GM18502 (cell line): ENCODE measurements at regions not wholly inside any gene's neighbourhood (a gene's known extent, or its start where the extent isn't known, plus 50 kb on each side); places are given as distances from the start of the nearest gene placed in this dataset.

ENCODE experiments used
- ATAC-seq: cut with Tn5 transposase; IDR thresholded peaks from one replicate; pipeline ENCODE4 v1.9.1; 2021; ENCODE audit warnings: mild to moderate bottlenecking; ENCODE audit not compliant: unreplicated experiment, poor library complexity

DNA sequence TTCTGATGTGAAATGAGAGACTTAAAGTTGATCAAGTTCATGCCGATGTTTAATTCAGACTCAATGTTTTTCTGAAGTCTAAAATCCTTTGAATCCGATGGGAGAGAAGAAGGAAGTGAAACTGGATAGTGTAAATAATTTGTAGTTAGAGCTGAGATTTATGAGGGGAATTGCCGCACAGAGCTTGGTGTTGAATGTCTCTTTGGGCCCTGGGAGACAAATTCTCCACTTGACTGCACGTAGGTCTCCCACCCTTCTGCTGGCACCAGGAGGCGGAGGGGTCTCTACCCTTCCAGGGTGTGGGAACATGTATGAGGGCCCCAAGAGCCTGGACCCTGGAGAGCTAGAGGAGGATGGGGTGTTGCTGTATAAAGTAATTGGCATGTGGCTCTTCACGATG lies 140.8 kb upstream of the SERP2 start:
- no peak for ATAC-seq

GRCh38 chr13:44234566-44234965 lies 139.1 kb upstream of the SERP2 start:
- ATAC-seq, result no peak

- no peak for ATAC-seq
Observed at GRCh38 chr13:44236370-44236769, 137.3 kb upstream of the SERP2 start.

DNA sequence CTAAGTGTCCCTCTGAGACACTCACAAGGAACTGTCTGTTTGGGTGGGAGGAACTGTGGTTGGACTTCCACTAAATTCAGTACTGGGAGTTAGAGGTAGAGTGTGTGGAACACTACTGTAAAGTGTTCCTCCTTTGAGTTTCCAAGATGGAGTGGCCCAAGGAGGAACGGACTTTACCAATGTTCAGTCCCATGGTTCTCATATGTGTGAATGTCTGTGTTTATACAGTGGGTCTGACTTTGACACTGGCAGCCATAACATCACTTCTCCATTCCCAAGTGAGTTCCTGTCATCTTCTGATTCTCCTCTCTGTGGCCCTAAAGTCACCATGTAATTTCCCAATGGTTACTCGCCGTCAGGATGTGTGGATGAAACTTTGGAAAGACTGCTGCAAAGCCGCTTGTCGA lies 136.8 kb upstream of the SERP2 start:
- ATAC-seq, result no peak

DNA sequence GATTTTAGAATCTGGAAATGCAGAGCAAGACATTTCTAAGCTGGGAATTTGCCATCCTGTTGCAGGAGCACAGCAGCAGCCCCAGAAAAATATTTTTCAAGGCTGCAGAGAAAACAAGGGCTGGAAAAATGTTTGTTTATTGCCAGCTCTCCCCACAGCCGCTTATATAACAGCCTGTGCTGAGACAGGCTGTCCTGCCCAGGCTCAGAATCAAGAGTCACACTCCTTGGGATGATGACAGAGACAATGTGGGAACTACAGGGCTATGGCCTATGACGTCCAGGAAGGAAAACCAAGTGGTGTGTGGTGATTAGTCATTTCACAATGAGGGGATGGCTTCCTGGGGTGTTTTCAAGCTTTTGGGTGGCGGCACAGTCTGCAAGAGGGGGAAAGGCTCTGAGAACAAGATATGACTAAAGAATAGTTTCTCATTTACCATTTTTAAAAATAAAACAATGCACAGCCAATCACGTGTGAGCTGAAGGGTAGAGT lies 136.3 kb upstream of the SERP2 start:
- ATAC-seq, result peak; percentile 74

- no peak for ATAC-seq
Observed at GRCh38 chr13:44237881-44238421, 135.7 kb upstream of the SERP2 start.

DNA sequence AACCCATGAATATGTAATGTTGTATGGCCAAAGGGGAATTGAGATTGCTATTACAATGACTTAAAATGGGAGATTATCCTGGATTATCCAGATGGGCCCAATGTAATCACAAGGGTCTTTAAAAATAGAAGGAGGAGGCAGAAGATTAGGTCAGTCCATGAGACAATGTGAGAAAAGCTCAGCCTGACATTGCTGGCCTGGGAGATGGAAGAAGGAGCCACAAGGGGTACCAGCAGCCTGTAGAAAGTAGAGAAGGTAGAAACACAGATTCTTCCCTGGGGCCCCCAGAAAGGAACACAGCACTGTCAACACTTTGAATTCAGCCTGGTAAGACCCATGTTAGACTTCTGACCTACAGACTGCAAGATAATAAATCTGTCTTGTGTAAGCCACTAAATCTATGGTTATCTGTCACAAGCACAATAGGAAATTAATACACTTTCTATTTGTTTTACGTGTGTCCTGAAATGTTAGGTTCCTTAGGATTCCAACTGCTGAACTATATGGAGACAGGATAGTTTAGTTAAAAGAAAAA lies 132.9 kb upstream of the SERP2 start:
- no peak for ATAC-seq

DNA sequence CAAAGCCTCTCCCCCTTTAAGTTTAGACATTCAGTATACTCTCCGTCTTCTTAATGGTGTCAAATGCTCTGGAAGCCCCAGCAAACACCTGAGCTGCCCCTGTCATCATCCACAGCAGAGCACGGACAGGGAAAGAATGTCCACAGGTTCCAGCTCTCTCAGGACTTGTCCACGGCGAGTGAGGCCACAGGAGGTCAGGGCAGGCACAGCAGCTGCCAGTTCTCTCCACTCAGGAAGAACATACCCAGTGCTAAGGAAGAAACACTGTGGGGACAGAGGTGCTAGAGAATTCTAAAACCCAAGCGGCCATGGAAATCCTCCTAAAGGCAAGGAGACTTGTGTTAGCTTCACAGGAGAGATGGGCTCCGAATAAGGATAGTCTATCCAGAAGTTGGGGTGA lies 132.0 kb upstream of the SERP2 start:
- ATAC-seq, result no peak

GRCh38 chr13:44242766-44243165 lies 130.9 kb upstream of the SERP2 start:
- ATAC-seq, result no peak

DNA sequence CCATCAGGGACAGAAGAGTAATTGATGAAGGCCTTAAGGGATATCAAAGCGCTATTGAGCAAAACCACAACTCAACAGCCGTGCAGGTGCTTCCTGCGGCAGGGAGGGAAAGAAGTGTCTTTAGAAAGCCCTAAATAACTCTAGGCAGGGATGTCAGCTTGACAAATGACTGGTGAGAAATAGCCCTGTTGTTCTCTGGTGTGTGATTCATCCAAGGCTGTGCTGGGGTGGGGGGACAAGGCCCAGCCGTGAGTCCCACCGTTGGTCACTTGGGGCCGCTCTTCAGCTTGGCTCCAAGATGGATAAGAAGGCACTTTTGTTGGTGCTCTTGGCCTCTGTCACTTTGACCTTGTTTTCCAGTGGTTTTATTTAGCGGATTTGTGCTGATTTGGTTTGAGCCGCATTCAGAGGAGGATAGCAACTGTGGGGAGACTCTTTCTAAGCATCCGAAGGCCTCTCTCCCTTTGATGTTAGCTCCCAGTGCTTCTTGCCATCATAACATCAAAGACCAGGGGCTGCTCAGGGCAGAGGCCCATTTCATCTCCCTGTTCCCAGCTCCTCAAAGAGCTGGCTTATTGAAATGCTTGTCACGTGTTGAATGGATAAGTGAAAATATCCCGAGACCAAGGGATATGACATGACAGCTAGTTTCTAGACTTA lies 130.3 kb upstream of the SERP2 start:
- ATAC-seq, result no peak

DNA sequence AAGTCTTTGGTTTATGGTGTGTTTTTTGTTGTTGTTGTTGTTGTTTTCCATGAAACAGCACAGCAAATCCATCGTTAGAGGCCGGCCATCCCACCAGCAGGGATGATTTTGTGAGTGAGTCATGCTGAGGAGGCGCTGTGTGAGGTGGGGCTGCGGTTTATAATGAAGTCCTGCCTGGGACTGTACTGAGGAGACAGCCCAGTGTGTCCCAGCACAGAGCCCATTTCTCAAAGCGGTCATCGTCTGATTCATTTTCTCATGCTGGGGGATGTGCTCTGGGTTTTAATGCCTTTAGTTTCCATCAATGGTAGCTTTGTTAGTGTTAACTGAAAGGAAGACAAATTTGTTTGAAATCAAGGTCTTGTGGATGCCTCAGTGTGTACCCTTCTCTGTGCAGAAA lies 129.3 kb upstream of the SERP2 start:
- ATAC-seq, result no peak

- ATAC-seq, result no peak
Observed at GRCh38 chr13:44249431-44249836, 124.2 kb upstream of the SERP2 start.

DNA sequence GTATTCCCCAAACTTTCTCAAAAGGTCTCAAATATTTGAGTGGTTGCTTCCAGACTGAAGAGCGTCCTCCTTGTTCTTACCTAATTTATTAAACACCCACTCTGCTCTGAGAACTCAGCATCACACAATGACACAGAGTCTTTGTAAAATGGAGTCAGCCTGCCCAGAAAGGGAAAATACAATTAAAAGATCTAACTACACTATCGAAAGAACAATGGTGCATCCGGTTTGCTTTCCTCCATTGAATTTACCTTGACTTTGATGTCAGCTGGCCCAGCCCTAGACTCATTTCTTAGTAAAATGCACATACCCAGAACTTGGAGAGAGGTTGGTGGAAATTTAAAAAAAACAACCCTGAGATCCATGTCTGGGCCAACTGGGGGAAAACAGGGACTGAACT lies 120.7 kb upstream of the SERP2 start:
- no peak for ATAC-seq

DNA sequence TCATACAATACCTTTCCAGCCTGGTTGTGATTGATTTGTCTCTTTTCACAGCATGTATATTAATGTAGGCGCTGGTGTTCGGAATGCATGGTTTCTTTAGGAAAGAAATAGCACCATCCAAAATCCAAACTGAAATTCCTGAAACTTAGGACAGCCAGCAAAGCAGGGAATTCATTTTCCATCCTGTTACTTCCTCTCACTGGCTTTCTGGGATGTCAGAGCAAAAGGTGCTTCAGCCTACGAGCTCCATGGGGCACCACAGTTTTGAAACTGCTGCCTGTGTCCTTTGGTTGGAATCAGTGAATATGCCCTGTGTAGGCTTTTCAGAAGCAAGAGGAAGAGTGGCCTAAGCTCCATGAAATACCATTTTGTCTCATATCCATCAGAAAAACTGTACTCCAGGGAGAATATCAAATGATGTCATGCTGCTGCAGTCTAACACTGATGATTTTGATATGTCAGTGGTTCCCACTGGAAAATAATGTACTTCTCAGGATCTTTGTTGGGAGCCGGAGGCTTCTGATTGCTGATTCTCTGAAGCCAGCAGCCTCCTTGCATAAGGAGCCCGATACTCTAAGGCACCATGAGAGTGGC lies 117.8 kb upstream of the SERP2 start:
- ATAC-seq, result no peak

- no peak for ATAC-seq
Observed at GRCh38 chr13:44257796-44258195, 115.8 kb upstream of the SERP2 start.

DNA sequence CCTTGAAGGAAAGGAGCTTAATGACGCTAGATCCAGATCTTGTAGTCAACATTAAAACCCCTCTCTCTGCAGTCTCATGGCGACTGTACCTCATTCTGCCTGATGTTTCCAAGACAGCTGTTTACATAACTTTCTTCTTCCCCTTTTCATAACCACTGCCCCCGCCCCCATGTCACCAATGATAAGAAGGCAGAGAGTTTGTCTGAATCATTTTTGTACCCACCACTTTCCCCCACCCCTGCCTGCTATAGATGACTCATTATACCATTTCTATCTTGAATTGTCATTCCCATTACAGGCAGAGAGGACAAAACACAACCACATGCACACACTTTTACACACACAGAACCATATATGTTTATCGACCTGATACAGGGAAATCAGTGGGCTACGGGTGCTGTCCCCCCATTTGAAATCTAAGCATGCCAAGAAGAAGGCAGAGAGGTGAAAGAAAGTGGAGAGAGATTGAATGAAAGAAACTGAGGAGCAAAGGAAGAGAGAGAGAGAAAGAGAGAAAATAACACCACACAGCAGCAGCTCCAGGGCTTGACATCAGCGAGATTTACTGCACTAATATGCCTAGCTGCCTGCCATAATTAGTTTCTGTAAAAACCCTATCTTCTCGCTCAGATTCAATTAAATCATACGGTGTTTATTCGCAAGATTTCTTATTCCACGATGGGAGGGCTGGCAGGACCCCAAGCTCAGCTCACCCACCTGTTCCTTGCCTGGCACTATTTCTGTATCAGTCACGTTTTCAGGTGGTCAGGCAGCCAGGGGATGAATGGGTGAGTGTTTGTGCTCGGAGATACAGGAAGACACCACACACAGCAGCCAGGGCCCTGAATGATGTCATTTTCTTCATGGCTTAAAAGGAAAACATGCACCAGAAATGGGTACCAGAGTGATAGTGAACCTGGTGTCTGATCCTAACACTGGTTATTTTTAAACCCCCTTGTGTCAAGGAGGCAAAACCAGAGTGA lies 114.3 kb upstream of the SERP2 start:
- ATAC-seq, result peak; percentile 88

- no peak for ATAC-seq
Observed at GRCh38 chr13:44260336-44260735, 113.3 kb upstream of the SERP2 start.

DNA sequence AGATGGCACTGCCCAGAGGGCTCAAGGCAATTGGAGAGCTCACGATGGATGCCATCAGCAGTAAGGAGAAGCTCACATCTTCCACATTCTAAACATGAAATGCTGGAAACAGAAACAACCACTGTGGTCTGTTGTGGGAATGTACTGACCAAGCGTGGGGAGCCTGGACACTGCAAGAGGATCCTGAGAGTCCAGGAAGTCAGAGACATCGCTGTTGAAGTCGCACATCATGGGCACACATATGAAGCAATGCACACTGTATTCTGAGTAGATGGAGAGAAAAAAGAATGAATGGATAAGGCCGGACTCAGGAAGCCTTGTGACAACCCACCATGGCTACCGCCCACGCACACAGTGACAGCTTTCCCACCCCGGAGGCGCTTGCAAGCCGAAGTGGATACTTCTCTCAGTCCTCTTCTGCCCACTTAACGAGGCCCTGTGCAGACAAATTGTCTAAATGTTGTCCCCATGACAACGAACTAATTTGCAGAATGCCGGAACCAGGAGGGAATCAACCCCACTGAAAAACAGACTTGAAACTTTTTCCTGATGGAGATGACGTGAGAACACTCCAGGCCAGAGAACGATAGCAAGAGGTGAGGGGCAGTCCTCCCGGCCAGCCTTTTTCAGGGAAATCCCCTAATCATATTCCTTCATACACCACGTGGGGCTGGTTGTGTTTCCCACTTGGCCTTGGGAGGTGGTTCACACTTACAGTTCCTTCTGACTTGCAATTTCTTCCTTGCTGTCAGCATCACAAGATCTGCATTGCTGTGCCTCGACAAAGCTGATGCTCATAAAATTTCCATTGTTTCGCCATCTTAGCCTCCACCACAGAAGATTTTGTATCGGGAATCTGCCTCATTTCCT lies 109.6 kb upstream of the SERP2 start:
- ATAC-seq, result no peak

GRCh38 chr13:44266305-44266704 lies 107.3 kb upstream of the SERP2 start:
- no peak for ATAC-seq

DNA sequence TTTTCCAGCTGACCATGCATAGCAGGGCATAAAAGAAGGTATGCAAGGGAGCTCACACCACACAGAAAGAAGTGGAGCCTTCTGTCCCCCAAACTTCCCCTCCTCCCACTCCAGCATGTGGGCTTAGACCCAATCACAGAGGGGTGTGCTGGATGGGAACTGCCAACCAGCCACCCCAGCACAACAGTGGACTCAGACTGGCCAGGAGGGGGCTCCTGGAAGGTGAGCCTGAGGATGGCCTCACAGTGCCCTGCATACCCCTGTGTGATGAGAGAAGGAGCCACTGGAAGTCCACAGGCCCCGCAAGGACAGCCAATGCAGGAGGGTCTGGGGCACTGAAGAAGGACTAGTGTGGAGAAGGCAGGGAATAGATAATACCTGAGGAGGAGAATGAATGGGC lies 106.9 kb upstream of the SERP2 start:
- no peak for ATAC-seq
